H1 (cell line): ENCODE measurements at regions not wholly inside any gene's neighbourhood (a gene's known extent, or its start where the extent isn't known, plus 50 kb on each side); places are given as distances from the start of the nearest gene placed in this dataset.

ENCODE experiments used
- CTCF ChIA-PET: fragments of 300-600 bp; sonication (Branson Sonifier 250); formaldehyde crosslinking; loops from one replicate; lab custom pipeline; 2021; ENCODE audit not compliant: partially characterized antibody; lab: Charles Lee
- POLR2A ChIA-PET: fragments of 300-600 bp; sonication (Branson Sonifier 250); formaldehyde crosslinking; loops from one replicate; lab custom pipeline; 2021; ENCODE audit warnings: inconsistent platforms; ENCODE audit not compliant: partially characterized antibody; lab: Charles Lee
- DNase-seq, 2 experiments: peaks; one replicate each; pipeline versions ENCODE4 v3.0.0 to v3.0.0-alpha.2; 2010 to 2022; ENCODE audit warnings: low spot score in 2 of 2, low read depth in 1 of 2, mixed read lengths in 1 of 2
- FAIRE-seq: peaks from 2 replicates; lab custom pipeline; 2011; peaks lifted over from hg19 to GRCh38; lab: Jason Lieb, UNC
- H2AFZ ChIP-seq: 2 replicates; pipeline ENCODE4 v1.8.1; 2012; ENCODE audit warnings: low read length, inconsistent platforms
- H2AK5ac ChIP-seq: 2 replicates; pipeline ENCODE4 v1.6.1; 2013; ENCODE audit warnings: low read depth, low read length
- H2BK120ac ChIP-seq: replicated peaks from 2 replicates; pipeline ENCODE3; 2013; ENCODE audit warnings: low read depth, low read length, inconsistent platforms
- H2BK12ac ChIP-seq: 2 replicates; pipeline ENCODE4 v1.6.1; 2013; ENCODE audit warnings: low read depth, low read length
- H2BK15ac ChIP-seq: 2 replicates; pipeline ENCODE4 v1.6.1; 2013; ENCODE audit warnings: low read length
- H2BK20ac ChIP-seq: 2 replicates; pipeline ENCODE4 v1.6.1; 2013; ENCODE audit warnings: low read length
- H2BK5ac ChIP-seq: 2 replicates; pipeline ENCODE4 v1.6.1; 2013; ENCODE audit warnings: low read depth, low read length
- H3K14ac ChIP-seq: 2 replicates; pipeline ENCODE4 v1.6.1; 2013; ENCODE audit warnings: inconsistent platforms; ENCODE audit not compliant: insufficient read length
- H3K18ac ChIP-seq: 2 replicates; pipeline ENCODE4 v1.6.1; 2013; ENCODE audit warnings: low read length; ENCODE audit errors: extremely low read depth
- H3K23ac ChIP-seq: 2 replicates; pipeline ENCODE4 v1.6.1; 2013; ENCODE audit warnings: inconsistent platforms; ENCODE audit not compliant: insufficient read length
- H3K23me2 ChIP-seq: 2 replicates; pipeline ENCODE4 v1.6.1; 2013; ENCODE audit warnings: low read depth, low read length
- H3K27ac ChIP-seq: 2 replicates; pipeline ENCODE4 v1.6.1; 2011; ENCODE audit warnings: low read depth, low read length, inconsistent platforms
- H3K27me3 ChIP-seq, 4 experiments: replicated peaks in 1 of 4; 1 replicate in 1 of 4; 2 replicates in 3 of 4; pipeline versions ENCODE4 v1.6.1 to v1.8.1; 2011 to 2013; ENCODE audit warnings: low read length in 3 of 4, mild to moderate bottlenecking in 3 of 4, inconsistent platforms in 2 of 4, mixed read lengths in 2 of 4, moderate library complexity in 1 of 4; ENCODE audit not compliant: control insufficient read depth in 3 of 4, insufficient read depth in 3 of 4; ENCODE audit errors: extremely low read depth in 1 of 4
- H3K36me3 ChIP-seq, 4 experiments: 2 replicates each; pipeline versions ENCODE4 v1.6.1 to v1.8.1; 2011 to 2013; ENCODE audit warnings: mild to moderate bottlenecking in 4 of 4, low read length in 3 of 4, moderate library complexity in 2 of 4, control low read depth in 1 of 4, inconsistent platforms in 1 of 4; ENCODE audit not compliant: insufficient read depth in 4 of 4, control insufficient read depth in 2 of 4
- H3K4ac ChIP-seq: replicated peaks from 2 replicates; pipeline ENCODE3; 2013; ENCODE audit warnings: low read length, low read depth, mixed read lengths, inconsistent platforms; ENCODE audit not compliant: insufficient read length
- H3K4me1 ChIP-seq, 4 experiments: replicated peaks in 1 of 4; 1 replicate in 1 of 4; 2 replicates in 3 of 4; pipeline versions ENCODE4 v1.6.1 to v1.8.1; 2011 to 2013; ENCODE audit warnings: low read length in 3 of 4, inconsistent platforms in 2 of 4, mixed read lengths in 1 of 4; ENCODE audit not compliant: insufficient read depth in 4 of 4, control insufficient read depth in 3 of 4
- H3K4me2 ChIP-seq, 2 experiments: 2 replicates each; pipeline versions ENCODE4 v1.6.1 to v1.8.1; 2011 to 2013; ENCODE audit warnings: low read depth in 2 of 2, low read length in 2 of 2, control low read depth in 1 of 2, inconsistent platforms in 1 of 2, mild to moderate bottlenecking in 1 of 2; ENCODE audit not compliant: insufficient read depth in 1 of 2
- H3K4me3 ChIP-seq, 4 experiments: fragments of 200-600, 300-600 bp in 1 of 4; sonication (generic), shearing (Covaris generic), sonication (Bioruptor Twin) in 1 of 4; 2 replicates each; pipeline versions ENCODE4 v1.5.1 to v1.8.1; 2011 to 2016; ENCODE audit warnings: low read length in 4 of 4, low read depth in 3 of 4, control low read depth in 2 of 4, inconsistent platforms in 2 of 4, mild to moderate bottlenecking in 2 of 4, mixed read lengths in 1 of 4, moderate library complexity in 1 of 4; ENCODE audit not compliant: insufficient read depth in 2 of 4; ENCODE audit errors: extremely low read depth in 1 of 4
- H3K56ac ChIP-seq: replicated peaks from 2 replicates; pipeline ENCODE3; 2013; ENCODE audit warnings: low read depth, mild to moderate bottlenecking, mixed read lengths, low read length, inconsistent platforms; ENCODE audit not compliant: insufficient read length
- H3K79me1 ChIP-seq: 2 replicates; pipeline ENCODE4 v1.6.1; 2013; ENCODE audit warnings: low read depth, low read length, control low read depth
- H3K79me2 ChIP-seq, 2 experiments: 2 replicates each; pipeline versions ENCODE4 v1.6.1 to v1.8.1; 2012 to 2013; ENCODE audit warnings: low read length in 2 of 2, mild to moderate bottlenecking in 2 of 2, inconsistent platforms in 1 of 2; ENCODE audit not compliant: insufficient read depth in 2 of 2, control insufficient read depth in 1 of 2
- H3K9ac ChIP-seq, 4 experiments: replicated peaks in 1 of 4; 1 replicate in 1 of 4; 2 replicates in 3 of 4; pipeline versions ENCODE4 v1.6.1 to v1.8.1; 2011 to 2013; ENCODE audit warnings: low read depth in 3 of 4, low read length in 3 of 4, control low read depth in 2 of 4, mild to moderate bottlenecking in 2 of 4, moderate library complexity in 2 of 4, inconsistent platforms in 1 of 4; ENCODE audit errors: extremely low read depth in 1 of 4
- H3K9me3 ChIP-seq, 2 experiments: 2 replicates each; pipeline versions ENCODE4 v1.6.1 to v1.8.1; 2012 to 2013; ENCODE audit warnings: mild to moderate bottlenecking in 2 of 2, moderate library complexity in 2 of 2, control low read depth in 1 of 2, inconsistent platforms in 1 of 2, low read depth in 1 of 2, low read length in 1 of 2, mixed read lengths in 1 of 2; ENCODE audit not compliant: insufficient read depth in 2 of 2
- H4K20me1 ChIP-seq, 2 experiments: replicated peaks in 1 of 2; 2 replicates each; pipeline versions ENCODE3 to v1.8.1; 2011 to 2013; ENCODE audit warnings: inconsistent platforms in 2 of 2, low read length in 2 of 2, mild to moderate bottlenecking in 1 of 2; ENCODE audit not compliant: insufficient read depth in 2 of 2, control insufficient read depth in 1 of 2
- H4K5ac ChIP-seq: 2 replicates; pipeline ENCODE4 v1.6.1; 2013; ENCODE audit warnings: low read length, low read depth, mixed read lengths, inconsistent platforms; ENCODE audit not compliant: insufficient read length
- H4K8ac ChIP-seq: 2 replicates; pipeline ENCODE4 v1.8.0; 2013; ENCODE audit warnings: mild to moderate bottlenecking, moderate library complexity, low read length, inconsistent platforms; ENCODE audit not compliant: insufficient read depth; ENCODE audit errors: extremely low read depth
- H4K91ac ChIP-seq: replicated peaks from 2 replicates; pipeline ENCODE3; 2013; ENCODE audit warnings: low read length, mixed read lengths, inconsistent platforms; ENCODE audit not compliant: insufficient read length
- ATF3 ChIP-seq: IDR thresholded peaks from 2 replicates; pipeline ENCODE4 v1.6.1; 2011; ENCODE audit warnings: low read depth, mild to moderate bottlenecking, low read length; ENCODE audit not compliant: insufficient read depth
- BRCA1 ChIP-seq: IDR thresholded peaks from 2 replicates; pipeline ENCODE4 v1.6.1; 2012; ENCODE audit warnings: low read depth, low read length, improper control_type of control experiment
- E2F6 ChIP-seq: IDR thresholded peaks from 2 replicates; pipeline ENCODE4 v1.6.1; 2012; ENCODE audit warnings: inconsistent platforms
- EGR1 ChIP-seq: IDR thresholded peaks from 2 replicates; pipeline ENCODE4 v1.6.1; 2011; ENCODE audit warnings: low read depth, low read length, borderline replicate concordance
- EP300 ChIP-seq, 2 experiments: IDR thresholded peaks; 1 replicate in 1 of 2; 2 replicates in 1 of 2; pipeline ENCODE4 v1.6.1; 2011 to 2012; ENCODE audit warnings: low read depth in 2 of 2, low read length in 2 of 2, mild to moderate bottlenecking in 2 of 2, borderline replicate concordance in 1 of 2, inconsistent platforms in 1 of 2, moderate library complexity in 1 of 2
- FOSL1 ChIP-seq: IDR thresholded peaks from 2 replicates; pipeline ENCODE4 v1.6.1; 2011; ENCODE audit warnings: mild to moderate bottlenecking, low read depth, low read length, moderate library complexity; ENCODE audit not compliant: insufficient read depth
- POLR2A ChIP-seq, 2 experiments: IDR thresholded peaks; 1 replicate in 1 of 2; 2 replicates in 1 of 2; pipeline ENCODE4 v1.6.1; 2011; ENCODE audit warnings: low read depth in 2 of 2, low read length in 2 of 2, mild to moderate bottlenecking in 2 of 2; ENCODE audit errors: control extremely low read depth in 1 of 2
- POLR2AphosphoS5 ChIP-seq: IDR thresholded peaks from 2 replicates; pipeline ENCODE4 v1.6.1; 2011; ENCODE audit warnings: low read depth, low read length
- POU5F1 ChIP-seq: IDR thresholded peaks from 2 replicates; pipeline ENCODE4 v1.6.1; 2011; ENCODE audit warnings: low read depth, mild to moderate bottlenecking, low read length, moderate library complexity
- RXRA ChIP-seq: IDR thresholded peaks from 2 replicates; pipeline ENCODE4 v1.6.1; 2011; ENCODE audit warnings: low read depth, mild to moderate bottlenecking, low read length, moderate library complexity; ENCODE audit not compliant: insufficient read depth
- SIN3A ChIP-seq, 2 experiments: IDR thresholded peaks in 1 of 2; conservative IDR thresholded peaks in 1 of 2; 2 replicates each; pipeline ENCODE4 v1.6.1; 2011 to 2012; ENCODE audit warnings: low read length in 2 of 2, improper control_type of control experiment in 1 of 2, low read depth in 1 of 2, mild to moderate bottlenecking in 1 of 2
- SIX5 ChIP-seq: IDR thresholded peaks from 2 replicates; pipeline ENCODE4 v1.6.1; 2011; ENCODE audit warnings: mild to moderate bottlenecking, low read depth, low read length
- TCF12 ChIP-seq: IDR thresholded peaks from 2 replicates; pipeline ENCODE4 v1.6.1; 2011; ENCODE audit warnings: low read depth, mild to moderate bottlenecking, low read length
- TEAD4 ChIP-seq: IDR thresholded peaks from 2 replicates; pipeline ENCODE4 v1.6.1; 2012; ENCODE audit warnings: low read depth, low read length, inconsistent platforms, mixed read lengths
- ZNF274 ChIP-seq: IDR thresholded peaks from 2 replicates; pipeline ENCODE4 v1.7.0; 2012; ENCODE audit warnings: low read length, borderline replicate concordance; ENCODE audit errors: extremely low read depth
- WGBS, 2 experiments: shearing (Covaris generic) in 1 of 2; methylation state at CpG; one replicate each; pipeline versions ENCODE4 v1.1.6 to v1.1.7; 2013 to 2015; ENCODE audit warnings: low lambda C conversion rate in 2 of 2, mixed read lengths in 2 of 2, inconsistent platforms in 1 of 2, low coverage in 1 of 2, missing lambda C conversion rate in 1 of 2; ENCODE audit not compliant: insufficient replicate concordance in 2 of 2, insufficient coverage in 1 of 2, insufficient read length in 1 of 2; ENCODE audit errors: extremely low coverage in 1 of 2, missing lambda C conversion rate in 1 of 2; 5-methylcytosine and 5-hydroxymethylcytosine counted together

GRCh38 chr6:71446057-71446456, 157.4 kb downstream of the OGFRL1 start:
- Histone ChIP-seq H4K8ac (no peak overlapping the region), H4K91ac (no peak overlapping the region), H3K79me1 (no peaks in the 10 kb centered on the region), H2BK5ac (no peak overlapping the region), H3K4me3 (no peak overlapping the region), H3K56ac (no peak overlapping the region), H2BK12ac (no peak overlapping the region), H4K5ac (no peak overlapping the region), H3K23me2 (no peaks in the 10 kb centered on the region), H2AK5ac (no peak overlapping the region), H3K36me3 (no peaks in the 10 kb centered on the region), H2BK120ac (no peak overlapping the region), H4K20me1 (no peaks in the 10 kb centered on the region), H3K23ac (no peak overlapping the region), H3K27ac (no peak overlapping the region), H3K9me3 (no peaks in the 10 kb centered on the region; a peak in 1 of 4 replicates), H3K4me1 (no peaks in the 10 kb centered on the region), H2BK20ac (no peak overlapping the region), H3K4ac (no peak overlapping the region), H3K4me2 (no peak overlapping the region), H2AFZ (peak overlapping the region; percentile 24; the same call in 1 of the 2 replicates), H2BK15ac (no peak overlapping the region), H3K9ac (no peak overlapping the region), H3K79me2 (no peaks in the 10 kb centered on the region), H3K14ac (no peak overlapping the region), H3K18ac (no peak overlapping the region), H3K27me3 (no peaks in the 10 kb centered on the region)
- CTCF ChIA-PET = no interaction called here
- WGBS, 2 experiments = 90% methylated on average over 2 of the region's 2 CpGs; no CpG with 5 or more reads in 1 of the 2 experiments
- DNase-seq = no peak
- POLR2A ChIA-PET = no interaction called here
- FAIRE-seq = no peak
- no peak for TF ChIP-seq POLR2A (IDR thresholded peaks at IDR 0.05; ENCODE audit: control extremely low read depth in 1 of 2, low read depth in 2 of 2, low read length in 2 of 2)
- TF ChIP-seq SIN3A (conservative IDR thresholded peaks at IDR 0.05 in 1 of 2, IDR thresholded peaks at IDR 0.05 in 1 of 2; ENCODE audit: low read depth in 1 of 2, low read length in 2 of 2) = no peak
- no peak for TF ChIP-seq E2F6
- no peak for TF ChIP-seq TCF12
- no peak for TF ChIP-seq TEAD4
- no peak for TF ChIP-seq POU5F1
- no peak for TF ChIP-seq FOSL1
- no peak for TF ChIP-seq ZNF274
- no peak for TF ChIP-seq EP300 (IDR thresholded peaks at IDR 0.05; ENCODE audit: borderline replicate concordance in 1 of 2, low read depth in 2 of 2, low read length in 2 of 2)
- no peak for TF ChIP-seq RXRA
- TF ChIP-seq ATF3 = no peak
- no peak for TF ChIP-seq EGR1
- no peak for TF ChIP-seq BRCA1
- TF ChIP-seq POLR2AphosphoS5 = no peak
- no peak for TF ChIP-seq SIX5
